GM19438 (cell line): ENCODE measurements at regions not wholly inside any gene's neighbourhood (a gene's known extent, or its start where the extent isn't known, plus 50 kb on each side); places are given as distances from the start of the nearest gene placed in this dataset.

Experiments used
- ATAC-seq: cut with Tn5 transposase; IDR thresholded peaks from one replicate; pipeline ENCODE4 v1.9.1; 2021; ENCODE audit warnings: low read depth; ENCODE audit not compliant: unreplicated experiment

- no peak for ATAC-seq
Measured at GRCh38 chr2:121004950-121005349, 269.3 kb downstream of the GLI2 start.

- no peak for ATAC-seq
Measured at GRCh38 chr2:121005453-121005852, 269.8 kb downstream of the GLI2 start.

- ATAC-seq = no peak
Measured at GRCh38 chr2:121006743-121007489, 271.2 kb downstream of the GLI2 start.

GRCh38 chr2:121007490-121007853 is 271.8 kb downstream of the GLI2 start:
- ATAC-seq = no peak

GRCh38 chr2:121008975-121009374 is 273.3 kb downstream of the GLI2 start:
- no peak for ATAC-seq

GRCh38 chr2:121010998-121011397 is 274.0 kb downstream of the TFCP2L1 start:
- ATAC-seq = no peak

- no peak for ATAC-seq
Measured at GRCh38 chr2:121014876-121015275, 270.1 kb downstream of the TFCP2L1 start.

GRCh38 chr2:121015971-121016485 is 269.0 kb downstream of the TFCP2L1 start:
- ATAC-seq = no peak

GRCh38 chr2:121017396-121017795 is 267.6 kb downstream of the TFCP2L1 start:
- ATAC-seq = no peak

GRCh38 chr2:121018136-121019061 is 266.6 kb downstream of the TFCP2L1 start:
- no peak for ATAC-seq

GRCh38 chr2:121019071-121019470 is 265.9 kb downstream of the TFCP2L1 start:
- ATAC-seq = no peak

- no peak for ATAC-seq
Measured at GRCh38 chr2:121019756-121020155, 265.2 kb downstream of the TFCP2L1 start.

GRCh38 chr2:121021685-121022084 is 263.3 kb downstream of the TFCP2L1 start:
- ATAC-seq = no peak

GRCh38 chr2:121028577-121028976 is 256.4 kb downstream of the TFCP2L1 start:
- no peak for ATAC-seq

- no peak for ATAC-seq
Measured at GRCh38 chr2:121030523-121030922, 254.5 kb downstream of the TFCP2L1 start.

- ATAC-seq = no peak
Measured at GRCh38 chr2:121031568-121032340, 253.2 kb downstream of the TFCP2L1 start.

GRCh38 chr2:121033461-121033996 is 251.5 kb downstream of the TFCP2L1 start:
- no peak for ATAC-seq

GRCh38 chr2:121034551-121034950 is 250.5 kb downstream of the TFCP2L1 start:
- ATAC-seq = no peak

GRCh38 chr2:121036226-121036692 is 248.7 kb downstream of the TFCP2L1 start:
- no peak for ATAC-seq

- ATAC-seq = no peak
Measured at GRCh38 chr2:121037480-121037879, 247.5 kb downstream of the TFCP2L1 start.
